Activated T-cell treated with anti-CD3 and anti-CD28 coated beads, Interleukin-2, amount 50 U/mL, for 24 hours (primary cell): ENCODE measurements at regions not wholly inside any gene's neighbourhood (a gene's known extent, or its start where the extent isn't known, plus 50 kb on each side); places are given as distances from the start of the nearest gene placed in this dataset.
"Not testable (repeated sequence)": the region's sequence is repeated elsewhere in the genome, so short reads cannot be mapped to it uniquely, and the experiment has no call there.

Experiments
- DNase-seq: peaks from one replicate; pipeline ENCODE4 v3.0.0-alpha.2; 2020
- H3K27ac Mint-ChIP-seq: 2 replicates; pipeline ENCODE4 v1.8.0; 2020; ENCODE audit warnings: mild to moderate bottlenecking, mixed read lengths
- H3K27me3 Mint-ChIP-seq: 2 replicates; pipeline ENCODE4 v1.8.0; 2020; ENCODE audit warnings: mixed read lengths
- H3K36me3 Mint-ChIP-seq: 2 replicates; pipeline ENCODE4 v1.8.0; 2020; ENCODE audit warnings: low read depth, mixed read lengths
- H3K4me1 Mint-ChIP-seq: 2 replicates; pipeline ENCODE4 v1.8.0; 2020; ENCODE audit warnings: low read depth, mixed read lengths
- H3K4me3 Mint-ChIP-seq: 2 replicates; pipeline ENCODE4 v1.8.0; 2020; ENCODE audit warnings: mild to moderate bottlenecking, moderate library complexity, mixed read lengths
- H3K9me3 Mint-ChIP-seq: 2 replicates; pipeline ENCODE4 v1.8.0; 2020; ENCODE audit warnings: mixed read lengths

- H3K4me1 Mint-ChIP-seq = no peaks in the 10 kb centered on the region
- H3K9me3 Mint-ChIP-seq = no peaks in the 10 kb centered on the region
- H3K36me3 Mint-ChIP-seq = no peaks in the 10 kb centered on the region
- no peak overlapping the region for H3K4me3 Mint-ChIP-seq
- no peaks in the 10 kb centered on the region for H3K27me3 Mint-ChIP-seq
- DNase-seq = no peak
- H3K27ac Mint-ChIP-seq = no peak overlapping the region
Measured at GRCh38 chr13:79904581-79904980, 423.6 kb downstream of the NDFIP2 start.

DNA sequence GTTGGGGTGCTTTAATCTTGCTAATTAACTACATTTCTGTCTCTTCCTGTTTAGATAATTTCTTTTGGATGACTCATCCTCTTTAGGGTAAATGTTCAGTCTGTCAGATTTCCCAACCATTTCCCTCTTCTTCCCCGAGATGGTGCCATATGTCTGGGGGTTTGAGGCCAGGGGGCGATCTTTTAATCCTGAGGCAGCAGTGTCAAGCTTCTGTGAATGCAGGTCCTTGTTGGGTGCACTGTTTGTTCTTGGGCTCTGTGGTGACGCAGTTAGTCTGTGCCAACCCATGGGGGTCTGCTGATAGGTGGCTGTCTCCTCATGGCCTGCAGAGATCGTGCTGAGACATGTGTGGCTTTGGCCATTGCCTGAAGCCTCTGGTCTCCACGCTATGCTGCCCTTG lies 420.4 kb downstream of the NDFIP2 start:
- no peaks in the 10 kb centered on the region for H3K9me3 Mint-ChIP-seq
- no peak for DNase-seq
- H3K27me3 Mint-ChIP-seq = no peaks in the 10 kb centered on the region
- no peaks in the 10 kb centered on the region for H3K36me3 Mint-ChIP-seq
- no peak overlapping the region for H3K27ac Mint-ChIP-seq
- H3K4me1 Mint-ChIP-seq = no peaks in the 10 kb centered on the region
- no peak overlapping the region for H3K4me3 Mint-ChIP-seq

DNA sequence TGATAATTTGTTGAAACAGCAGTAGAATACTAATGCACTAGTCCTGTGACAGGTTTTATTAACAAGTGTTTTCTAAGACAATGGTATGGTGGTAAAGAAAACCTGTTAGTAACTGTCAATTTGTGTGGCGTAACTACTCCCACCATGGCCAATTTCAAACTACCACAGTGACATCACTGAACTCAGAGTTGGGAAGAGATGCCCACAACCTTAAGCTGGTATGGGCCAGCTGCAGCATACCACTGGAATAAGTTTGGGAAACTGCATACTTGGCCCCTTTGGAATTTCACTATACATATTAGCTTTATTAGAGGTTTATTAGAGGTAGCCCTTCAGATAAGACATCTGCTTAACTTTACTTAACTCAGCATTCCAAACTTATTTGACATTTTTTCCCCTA lies 419.4 kb downstream of the NDFIP2 start:
- H3K4me3 Mint-ChIP-seq = no peak overlapping the region
- no peak overlapping the region for H3K27ac Mint-ChIP-seq
- H3K9me3 Mint-ChIP-seq = no peaks in the 10 kb centered on the region
- DNase-seq = no peak
- H3K36me3 Mint-ChIP-seq = no peaks in the 10 kb centered on the region
- H3K27me3 Mint-ChIP-seq = no peaks in the 10 kb centered on the region
- no peaks in the 10 kb centered on the region for H3K4me1 Mint-ChIP-seq

- no peaks in the 10 kb centered on the region for H3K36me3 Mint-ChIP-seq
- H3K9me3 Mint-ChIP-seq = no peaks in the 10 kb centered on the region
- no peaks in the 10 kb centered on the region for H3K4me1 Mint-ChIP-seq
- no peaks in the 10 kb centered on the region for H3K27me3 Mint-ChIP-seq
- no peak for DNase-seq
- H3K27ac Mint-ChIP-seq = no peak overlapping the region
- no peak overlapping the region for H3K4me3 Mint-ChIP-seq
Measured at GRCh38 chr13:79898996-79899395, 418.0 kb downstream of the NDFIP2 start.

DNA sequence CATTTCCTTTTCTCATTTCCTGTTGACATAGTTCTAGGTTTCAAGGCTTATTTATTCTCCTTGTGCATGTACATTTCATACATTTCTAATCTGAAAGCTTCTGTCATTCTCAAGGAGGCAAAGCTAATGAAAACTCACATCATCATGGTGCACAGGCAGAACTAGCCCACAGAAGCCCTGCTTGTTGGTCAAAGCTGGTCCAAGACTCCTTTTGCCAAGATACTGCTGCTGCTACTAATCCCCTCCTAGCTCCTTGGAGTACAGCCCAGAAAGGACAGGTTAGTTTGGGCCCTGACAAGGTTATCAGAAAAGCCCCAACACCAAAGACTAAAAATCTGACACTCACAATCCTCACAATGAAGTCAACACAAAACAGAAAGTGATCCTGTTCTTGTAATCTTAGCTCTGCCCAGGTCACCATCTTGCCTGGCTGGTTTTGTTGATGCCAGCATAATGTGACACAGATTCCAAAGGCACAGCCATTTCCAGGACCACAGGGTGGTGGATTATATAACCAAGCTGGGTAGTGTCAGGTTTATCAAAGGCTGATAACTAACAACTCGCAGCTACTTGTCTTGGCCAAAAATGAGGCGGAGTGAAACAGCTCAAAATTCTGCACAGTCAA lies 417.4 kb downstream of the NDFIP2 start:
- H3K27me3 Mint-ChIP-seq = no peaks in the 10 kb centered on the region
- H3K36me3 Mint-ChIP-seq = no peaks in the 10 kb centered on the region
- no peak overlapping the region for H3K27ac Mint-ChIP-seq
- H3K4me1 Mint-ChIP-seq = no peaks in the 10 kb centered on the region
- no peak overlapping the region for H3K4me3 Mint-ChIP-seq
- H3K9me3 Mint-ChIP-seq = no peaks in the 10 kb centered on the region
- no peak for DNase-seq

DNA sequence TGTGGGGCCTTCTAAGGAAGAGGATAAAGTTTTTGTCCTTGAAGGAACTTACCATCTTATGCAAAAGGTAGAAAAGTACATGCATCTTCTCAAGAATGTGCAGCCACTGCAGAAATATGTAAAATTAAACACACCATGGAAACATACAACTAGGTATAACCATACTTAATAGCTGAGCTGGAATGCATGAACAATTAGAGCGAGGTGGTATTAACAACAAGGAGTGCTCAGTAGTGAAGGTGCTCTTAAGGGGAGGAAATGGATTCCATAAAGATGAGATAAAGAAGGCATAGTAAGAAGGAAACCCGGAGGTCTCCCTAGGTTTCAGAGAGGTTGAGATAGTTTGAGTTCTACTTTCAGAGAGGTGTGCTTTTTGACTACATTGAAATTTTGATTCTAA lies 415.9 kb downstream of the NDFIP2 start:
- DNase-seq = no peak
- Mint-ChIP-seq H3K4me1 (no peaks in the 10 kb centered on the region), H3K27me3 (no peaks in the 10 kb centered on the region), H3K36me3 (no peaks in the 10 kb centered on the region), H3K27ac (no peak overlapping the region), H3K9me3 (no peaks in the 10 kb centered on the region), H3K4me3 (no peak overlapping the region)

GRCh38 chr13:79895416-79895815 lies 414.5 kb downstream of the NDFIP2 start:
- DNase-seq = no peak

DNA sequence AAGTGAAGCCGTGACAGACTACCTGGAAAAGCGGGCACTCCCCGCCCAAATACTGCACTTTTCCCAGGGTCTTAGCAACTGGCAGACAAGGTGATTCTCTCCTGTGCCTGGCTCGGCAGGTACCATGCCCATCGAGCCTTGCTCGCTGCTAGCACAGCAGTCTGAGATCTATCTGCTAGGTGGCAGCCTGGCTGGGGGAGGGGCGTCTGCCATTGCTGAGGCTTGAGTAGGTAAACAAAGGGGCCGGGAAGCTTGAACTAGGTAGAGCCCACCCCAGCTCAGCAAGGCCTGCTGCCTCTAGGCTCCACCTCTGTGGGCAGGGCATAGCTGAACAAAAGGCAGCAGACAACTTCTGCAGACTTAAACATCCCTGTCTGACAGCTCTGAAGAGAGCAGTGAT lies 406.3 kb downstream of the NDFIP2 start:
- H3K4me3 Mint-ChIP-seq, H3K9me3 Mint-ChIP-seq, H3K4me1 Mint-ChIP-seq, H3K36me3 Mint-ChIP-seq, H3K27ac Mint-ChIP-seq, H3K27me3 Mint-ChIP-seq, DNase-seq: not testable (repeated sequence)

More at GRCh38 chr13:79895416-79895815, 414.5 kb downstream of the NDFIP2 start:
- Mint-ChIP-seq H3K27me3 (no peaks in the 10 kb centered on the region), H3K4me3 (no peak overlapping the region), H3K9me3 (no peaks in the 10 kb centered on the region), H3K4me1 (no peaks in the 10 kb centered on the region), H3K36me3 (no peaks in the 10 kb centered on the region), H3K27ac (no peak overlapping the region)

- Mint-ChIP-seq H3K9me3 (no peaks in the 10 kb centered on the region), H3K27ac (no peak overlapping the region), H3K4me1 (no peaks in the 10 kb centered on the region), H3K4me3 (no peak overlapping the region), H3K27me3 (peaks cover 2% of the 10 kb centered on the region), H3K36me3 (no peaks in the 10 kb centered on the region)
- DNase-seq = no peak
Measured at GRCh38 chr13:79886601-79887000, 405.6 kb downstream of the NDFIP2 start.

DNA sequence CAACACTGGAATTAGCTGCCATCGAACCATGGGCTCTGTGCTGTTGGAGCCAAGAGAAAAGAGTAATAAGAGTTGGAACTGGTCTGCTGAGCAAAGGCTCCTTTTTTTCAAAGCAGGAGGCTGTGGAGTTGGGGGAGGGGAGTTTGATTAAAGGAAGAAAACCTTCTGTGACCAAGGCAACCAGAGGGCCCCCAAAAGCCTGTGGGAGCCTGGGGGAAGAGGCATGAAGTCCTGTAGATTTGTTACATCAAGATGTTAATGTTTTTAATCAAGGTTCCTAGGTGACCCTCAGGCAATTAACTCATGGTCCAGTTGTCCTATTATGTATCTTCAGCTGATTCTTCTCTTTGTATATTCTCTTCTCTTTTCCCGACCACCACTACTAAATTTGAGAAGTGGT lies 403.9 kb downstream of the NDFIP2 start:
- Mint-ChIP-seq H3K27me3 (peaks cover 2% of the 10 kb centered on the region), H3K27ac (no peak overlapping the region), H3K9me3 (no peaks in the 10 kb centered on the region), H3K36me3 (no peaks in the 10 kb centered on the region), H3K4me1 (no peaks in the 10 kb centered on the region), H3K4me3 (no peak overlapping the region)
- no peak for DNase-seq

- Mint-ChIP-seq H3K4me1 (no peaks in the 10 kb centered on the region), H3K4me3 (no peak overlapping the region), H3K36me3 (no peaks in the 10 kb centered on the region), H3K27ac (no peak overlapping the region), H3K9me3 (no peaks in the 10 kb centered on the region), H3K27me3 (peaks cover 2% of the 10 kb centered on the region)
- no peak for DNase-seq
Measured at GRCh38 chr13:79883216-79883615, 402.3 kb downstream of the NDFIP2 start.

DNA sequence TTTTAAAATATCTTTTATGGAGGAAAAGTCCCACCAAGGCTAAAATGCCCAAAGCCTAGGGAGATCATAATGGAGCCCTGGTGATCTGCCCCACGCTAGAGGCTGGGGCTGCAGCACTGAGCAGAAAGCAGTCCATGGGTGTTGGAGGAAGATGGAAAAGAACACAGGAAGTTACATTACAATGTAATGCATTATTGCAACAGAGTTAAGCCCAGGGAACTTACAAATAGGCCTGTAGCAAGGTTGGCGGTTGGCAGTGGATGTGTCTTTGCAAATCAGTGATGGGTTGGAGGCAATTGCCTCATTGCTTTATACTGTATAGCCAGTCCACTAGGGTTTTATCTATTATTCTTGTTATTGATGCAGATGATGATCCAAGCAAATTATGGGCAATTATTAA lies 399.9 kb downstream of the NDFIP2 start:
- Mint-ChIP-seq H3K9me3 (peaks cover 2% of the 10 kb centered on the region), H3K4me1 (no peaks in the 10 kb centered on the region), H3K36me3 (no peaks in the 10 kb centered on the region), H3K27ac (no peak overlapping the region), H3K27me3 (peaks cover 2% of the 10 kb centered on the region), H3K4me3 (no peak overlapping the region)
- no peak for DNase-seq

GRCh38 chr13:79874396-79875360 lies 393.7 kb downstream of the NDFIP2 start:
- peaks cover 2% of the 10 kb centered on the region for H3K9me3 Mint-ChIP-seq
- DNase-seq = no peak
- no peaks in the 10 kb centered on the region for H3K36me3 Mint-ChIP-seq
- no peak overlapping the region for H3K27ac Mint-ChIP-seq
- no peaks in the 10 kb centered on the region for H3K4me1 Mint-ChIP-seq
- no peaks in the 10 kb centered on the region for H3K27me3 Mint-ChIP-seq
- H3K4me3 Mint-ChIP-seq = no peak overlapping the region

GRCh38 chr13:79871594-79871993 lies 390.6 kb downstream of the NDFIP2 start:
- DNase-seq = no peak
- Mint-ChIP-seq H3K4me3 (no peak overlapping the region), H3K9me3 (peaks cover 1% of the 10 kb centered on the region), H3K4me1 (no peaks in the 10 kb centered on the region), H3K36me3 (no peaks in the 10 kb centered on the region), H3K27ac (no peak overlapping the region), H3K27me3 (no peaks in the 10 kb centered on the region)

GRCh38 chr13:79870766-79871165 lies 389.8 kb downstream of the NDFIP2 start:
- no peak for DNase-seq
- H3K9me3 Mint-ChIP-seq = no peaks in the 10 kb centered on the region
- H3K27me3 Mint-ChIP-seq = no peaks in the 10 kb centered on the region
- H3K4me3 Mint-ChIP-seq = no peak overlapping the region
- H3K4me1 Mint-ChIP-seq = no peaks in the 10 kb centered on the region
- H3K27ac Mint-ChIP-seq = no peak overlapping the region
- no peaks in the 10 kb centered on the region for H3K36me3 Mint-ChIP-seq
